Loucy (cell line): ENCODE measurements at regions not wholly inside any gene's neighbourhood (a gene's known extent, or its start where the extent isn't known, plus 50 kb on each side); places are given as distances from the start of the nearest gene placed in this dataset.

ENCODE experiments used
- CTCF ChIP-seq: fragments of 200-600 bp; sonication (generic); conservative IDR thresholded peaks from 2 replicates; pipeline ENCODE4 v1.5.1; 2014; ENCODE audit warnings: mild to moderate bottlenecking, antibody characterized with exemption, low read length
- EZH2phosphoT487 ChIP-seq: fragments of 200-600 bp; IDR thresholded peaks from 2 replicates; pipeline ENCODE4 v1.6.1; 2018; ENCODE audit warnings: antibody characterized with exemption, mild to moderate bottlenecking, moderate library complexity, borderline replicate concordance

GRCh38 chr2:153047220-153047619 is 328.8 kb downstream of the ARL6IP6 start:
- no peak for TF ChIP-seq CTCF
- no peak for TF ChIP-seq EZH2phosphoT487
